NCI-H2196 treated with DMSO at 0.1 percent for 48 hours (cell line): ENCODE measurements at regions not wholly inside any gene's neighbourhood (a gene's known extent, or its start where the extent isn't known, plus 50 kb on each side); places are given as distances from the start of the nearest gene placed in this dataset.

Experiments
- DNase-seq: peaks from one replicate; lab custom pipeline; 2025; ENCODE audit not compliant: unreplicated experiment; lab: John Stamatoyannopoulos, UW

- no peak for DNase-seq
Observed at GRCh38 chr11:135075740-135076139, 663.7 kb upstream of the B3GAT1 start.

GRCh38 chr11:135074397-135074998 lies 662.5 kb upstream of the B3GAT1 start:
- DNase-seq = no peak

GRCh38 chr11:135073870-135074269 lies 661.8 kb upstream of the B3GAT1 start:
- no peak for DNase-seq

GRCh38 chr11:135073381-135073780 lies 661.3 kb upstream of the B3GAT1 start:
- no peak for DNase-seq

GRCh38 chr11:135069890-135070289 lies 657.8 kb upstream of the B3GAT1 start:
- DNase-seq = no peak

- DNase-seq = no peak
Observed at GRCh38 chr11:135069063-135069462, 657.0 kb upstream of the B3GAT1 start.

GRCh38 chr11:135062994-135063393 lies 651.0 kb upstream of the B3GAT1 start:
- no peak for DNase-seq

GRCh38 chr11:135061166-135061565 lies 649.1 kb upstream of the B3GAT1 start:
- no peak for DNase-seq

GRCh38 chr11:135046986-135047385 lies 634.9 kb upstream of the B3GAT1 start:
- DNase-seq = no peak

- DNase-seq = no peak
Observed at GRCh38 chr11:135046556-135046955, 634.5 kb upstream of the B3GAT1 start.

GRCh38 chr11:135043434-135043833 lies 631.4 kb upstream of the B3GAT1 start:
- no peak for DNase-seq

GRCh38 chr11:135037828-135038227 lies 625.8 kb upstream of the B3GAT1 start:
- DNase-seq = no peak

- no peak for DNase-seq
Observed at GRCh38 chr11:135036488-135037297, 624.7 kb upstream of the B3GAT1 start.

- no peak for DNase-seq
Observed at GRCh38 chr11:135035282-135035681, 623.2 kb upstream of the B3GAT1 start.

- DNase-seq = no peak
Observed at GRCh38 chr11:135033540-135033939, 621.5 kb upstream of the B3GAT1 start.

GRCh38 chr11:135031205-135031989 lies 619.4 kb upstream of the B3GAT1 start:
- DNase-seq = no peak

GRCh38 chr11:135027461-135027860 lies 615.4 kb upstream of the B3GAT1 start:
- DNase-seq = no peak

GRCh38 chr11:135023499-135023898 lies 611.5 kb upstream of the B3GAT1 start:
- no peak for DNase-seq

GRCh38 chr11:135022454-135022853 lies 610.4 kb upstream of the B3GAT1 start:
- DNase-seq = no peak

- DNase-seq = no peak
Observed at GRCh38 chr11:135019899-135020298, 607.9 kb upstream of the B3GAT1 start.

- DNase-seq = no peak
Observed at GRCh38 chr11:135019343-135019871, 607.4 kb upstream of the B3GAT1 start.

- DNase-seq = no peak
Observed at GRCh38 chr11:135017296-135017695, 605.3 kb upstream of the B3GAT1 start.
